Inflammatory macrophage treated with lipopolysaccharide for 1 hour (primary cell): ENCODE measurements at regions not wholly inside any gene's neighbourhood (a gene's known extent, or its start where the extent isn't known, plus 50 kb on each side); places are given as distances from the start of the nearest gene placed in this dataset.

ENCODE experiments used
- DNase-seq, 2 donors: peaks; one replicate each; pipeline ENCODE4 v3.0.0-alpha.2; 2020 to 2022

- peak; percentile 65 to 89 for DNase-seq
Observed at GRCh38 chr2:215681799-215682596, 246.1 kb upstream of the FN1 start.

GRCh38 chr2:215680605-215681598, 245.0 kb upstream of the FN1 start:
- DNase-seq, result peak; percentile 82 to 92

- DNase-seq, result no peak
Observed at GRCh38 chr2:215678094-215678493, 242.2 kb upstream of the FN1 start.

- DNase-seq, result peak; percentile 48 to 50
Observed at GRCh38 chr2:215677481-215677880, 241.6 kb upstream of the FN1 start.

- no peak for DNase-seq
Observed at GRCh38 chr2:215672406-215672805, 236.5 kb upstream of the FN1 start.

- DNase-seq, result no peak
Observed at GRCh38 chr2:215671691-215672090, 235.8 kb upstream of the FN1 start.

GRCh38 chr2:215671244-215671643, 235.4 kb upstream of the FN1 start:
- DNase-seq, result no peak

GRCh38 chr2:215670396-215670795, 234.5 kb upstream of the FN1 start:
- no peak for DNase-seq

GRCh38 chr2:215668378-215668775, 232.5 kb upstream of the FN1 start:
- DNase-seq, result no peak

GRCh38 chr2:215667585-215668377, 231.9 kb upstream of the FN1 start:
- no peak for DNase-seq

- peak; percentile 90 to 95 for DNase-seq
Observed at GRCh38 chr2:215664847-215665525, 229.1 kb upstream of the FN1 start.

- DNase-seq, result no peak
Observed at GRCh38 chr2:215662715-215663114, 226.8 kb upstream of the FN1 start.

GRCh38 chr2:215660687-215661086, 224.8 kb upstream of the FN1 start:
- DNase-seq, result no peak

- DNase-seq, result no peak
Observed at GRCh38 chr2:215659650-215660049, 223.8 kb upstream of the FN1 start.

- no peak for DNase-seq
Observed at GRCh38 chr2:215658635-215659305, 222.9 kb upstream of the FN1 start.

- DNase-seq, result peak; percentile 61 to 63
Observed at GRCh38 chr2:215657844-215658243, 222.0 kb upstream of the FN1 start.

GRCh38 chr2:215654148-215654819, 218.4 kb upstream of the FN1 start:
- no peak for DNase-seq

GRCh38 chr2:215653344-215654030, 217.6 kb upstream of the FN1 start:
- DNase-seq, result no peak

- no peak for DNase-seq
Observed at GRCh38 chr2:215652388-215652787, 216.5 kb upstream of the FN1 start.

GRCh38 chr2:215651412-215651811, 215.5 kb upstream of the FN1 start:
- DNase-seq, result no peak
